HG03354 (cell line): ENCODE measurements at regions not wholly inside any gene's neighbourhood (a gene's known extent, or its start where the extent isn't known, plus 50 kb on each side); places are given as distances from the start of the nearest gene placed in this dataset.

Experiments used
- ATAC-seq: cut with Tn5 transposase; IDR thresholded peaks from one replicate; pipeline ENCODE4 v1.9.1; 2021; ENCODE audit warnings: mild to moderate bottlenecking; ENCODE audit not compliant: unreplicated experiment, poor library complexity, severe bottlenecking

GRCh38 chr2:61774351-61774750 is 79.5 kb downstream of the FAM161A start:
- ATAC-seq: no peak

DNA sequence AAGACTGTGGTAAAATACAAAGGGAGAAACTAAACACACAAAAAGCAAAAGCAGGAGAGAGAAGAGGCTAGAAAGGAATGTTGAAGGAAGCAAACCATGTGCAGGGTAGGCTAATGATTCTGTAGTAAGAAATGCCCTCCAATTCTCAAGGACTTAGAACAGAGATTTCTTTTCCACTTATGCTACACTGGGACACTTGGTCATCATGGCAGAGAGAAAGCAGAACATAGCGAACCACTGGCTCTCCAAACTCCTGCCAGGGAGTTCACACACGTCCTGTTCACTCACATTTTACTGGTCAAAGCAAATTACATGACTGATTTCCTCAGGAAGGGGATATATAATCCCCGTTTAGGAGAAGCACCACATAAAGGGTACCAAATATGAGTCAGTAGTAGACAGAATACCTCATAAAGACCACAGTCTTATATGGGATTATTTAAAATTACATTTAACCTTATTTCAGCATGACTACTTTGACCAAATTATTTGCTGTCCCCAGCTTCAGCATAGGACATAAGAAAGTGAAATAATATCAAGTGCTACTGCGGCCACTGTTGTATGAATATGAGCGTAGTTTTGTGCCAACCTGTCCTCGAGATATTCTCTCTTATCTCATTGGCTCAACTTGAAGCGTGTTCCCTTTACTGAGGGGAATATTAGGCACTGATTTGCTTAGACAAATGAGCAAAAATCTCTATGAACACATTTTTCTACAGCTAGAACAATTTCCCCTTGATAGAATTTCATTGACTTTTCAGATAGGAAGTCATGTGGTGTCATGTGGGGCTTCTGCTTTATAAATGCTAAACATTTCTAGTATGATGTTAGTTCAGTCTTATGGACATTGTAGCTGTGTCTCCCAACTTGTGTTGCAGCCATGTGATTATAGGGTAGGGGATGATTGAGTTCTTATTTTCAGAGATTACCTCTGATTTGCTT is 81.7 kb downstream of the FAM161A start:
- no peak for ATAC-seq

DNA sequence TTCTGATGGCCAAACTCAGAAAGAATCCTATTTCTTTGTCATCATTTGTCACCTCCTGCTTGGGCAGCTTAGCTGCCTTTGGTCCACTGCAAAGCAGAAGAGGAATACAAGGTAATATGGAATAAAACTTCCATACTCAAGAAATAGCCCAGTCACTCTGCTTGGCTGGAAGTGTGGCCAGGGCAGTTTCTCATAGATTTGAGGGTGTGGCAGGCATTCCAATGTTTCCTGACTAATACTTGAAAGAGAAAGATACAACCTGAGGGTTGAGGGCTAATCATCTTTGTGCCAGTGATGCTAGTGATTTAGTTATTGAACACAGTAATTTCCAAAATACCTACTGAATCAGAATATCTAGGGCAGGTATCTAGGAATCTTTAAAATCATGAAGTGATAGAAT is 83.1 kb downstream of the FAM161A start:
- no peak for ATAC-seq

DNA sequence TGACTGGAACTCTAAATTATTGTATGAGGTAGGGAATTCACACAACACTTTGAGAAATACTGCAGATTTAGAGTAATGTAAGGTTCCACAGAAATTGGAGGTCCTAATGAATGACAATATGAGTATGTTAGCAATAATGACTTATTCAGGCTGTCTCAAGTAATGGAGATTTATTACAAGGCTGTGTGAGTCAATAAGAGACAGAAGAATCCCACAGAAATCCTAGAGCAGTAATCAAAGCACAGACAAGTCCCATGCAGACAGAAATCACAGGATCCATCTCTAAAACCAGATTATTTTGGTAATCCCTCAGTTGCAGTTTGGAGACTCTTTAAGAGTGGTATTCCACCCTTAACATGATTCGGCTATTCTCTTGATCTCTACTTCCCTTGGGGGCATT is 83.6 kb downstream of the FAM161A start:
- ATAC-seq: no peak

DNA sequence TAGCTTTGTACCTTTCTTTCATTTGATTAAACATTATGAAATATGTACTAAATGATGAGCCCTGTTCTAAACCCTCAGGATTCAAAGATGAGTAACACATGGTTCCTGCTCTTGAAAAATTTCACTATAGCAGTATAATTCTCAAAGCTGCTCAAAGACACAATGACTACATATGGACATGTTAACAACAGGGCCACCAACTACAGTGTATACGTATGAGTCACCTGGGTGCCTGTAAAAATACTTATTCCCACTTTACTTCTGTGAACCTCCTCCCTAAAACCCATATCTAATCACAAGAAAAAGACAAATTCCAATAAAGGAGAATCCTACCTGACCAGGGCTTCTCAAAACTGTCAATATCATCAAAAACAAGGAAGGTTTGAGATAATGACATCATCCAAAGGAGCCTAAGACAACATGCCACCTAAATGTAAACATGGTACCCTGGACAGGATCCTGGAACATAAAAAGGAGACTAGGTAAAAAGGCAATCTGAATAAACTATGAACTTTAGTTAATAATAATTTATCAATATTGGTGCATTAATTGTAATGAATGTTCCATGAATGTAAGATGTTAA is 84.7 kb downstream of the FAM161A start:
- ATAC-seq: no peak

DNA sequence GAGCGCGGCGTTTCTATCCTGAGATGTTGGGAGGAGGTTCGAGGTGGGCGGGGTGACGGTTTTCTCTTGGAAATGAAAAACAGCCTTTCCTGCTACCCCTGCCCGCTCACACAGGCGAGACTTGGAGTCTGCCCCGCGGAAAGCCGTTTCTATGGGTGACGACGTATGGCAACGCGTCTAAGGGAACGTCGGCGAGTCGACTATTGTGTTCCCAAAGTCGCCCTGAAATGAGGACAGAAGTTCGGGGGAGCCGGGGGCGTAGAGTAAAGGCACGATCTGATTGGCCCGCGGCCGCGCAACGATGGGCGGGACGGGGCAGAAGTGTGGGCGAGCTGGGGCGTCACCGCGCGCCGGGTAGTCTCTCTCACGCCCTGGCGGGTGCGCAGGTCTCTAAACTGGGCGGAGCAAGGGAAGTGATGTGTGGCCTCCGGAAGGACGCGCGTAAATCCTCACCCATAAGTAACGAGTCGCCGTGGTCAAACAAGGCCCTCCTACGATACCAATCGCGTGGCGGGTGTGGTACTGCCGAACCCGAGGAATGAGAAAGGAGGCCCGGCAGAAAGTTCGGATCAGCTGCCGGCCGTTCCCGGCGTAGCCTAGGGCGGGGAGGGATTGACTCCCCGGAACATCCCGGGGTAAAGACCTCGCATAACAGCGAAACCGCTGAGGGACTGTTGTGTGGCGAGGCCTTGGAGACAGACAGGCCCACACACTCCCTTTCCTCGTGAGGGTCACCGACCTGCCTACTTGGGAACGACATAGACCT is 89.6 kb downstream of the FAM161A start:
- peak; percentile 99 for ATAC-seq

GRCh38 chr2:61763605-61764034 is 90.2 kb downstream of the FAM161A start:
- no peak for ATAC-seq

DNA sequence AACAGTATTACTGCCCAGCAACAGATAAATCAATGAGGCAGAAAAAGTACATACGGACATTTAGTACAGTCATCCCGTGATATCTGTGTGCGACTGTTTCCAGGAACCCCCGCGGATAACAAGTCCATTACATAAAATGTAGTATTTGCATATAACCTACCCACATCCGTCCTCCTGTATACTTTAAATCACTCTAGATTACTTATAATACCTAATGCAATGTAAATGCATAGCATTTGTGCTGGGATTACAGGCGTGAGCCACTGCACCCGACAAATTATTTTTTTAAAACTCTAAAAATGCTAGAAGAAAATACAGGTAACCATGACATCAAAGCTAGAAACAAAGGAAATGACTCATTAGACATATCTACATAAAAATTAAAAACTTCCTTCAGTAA is 91.6 kb downstream of the FAM161A start:
- ATAC-seq: no peak

DNA sequence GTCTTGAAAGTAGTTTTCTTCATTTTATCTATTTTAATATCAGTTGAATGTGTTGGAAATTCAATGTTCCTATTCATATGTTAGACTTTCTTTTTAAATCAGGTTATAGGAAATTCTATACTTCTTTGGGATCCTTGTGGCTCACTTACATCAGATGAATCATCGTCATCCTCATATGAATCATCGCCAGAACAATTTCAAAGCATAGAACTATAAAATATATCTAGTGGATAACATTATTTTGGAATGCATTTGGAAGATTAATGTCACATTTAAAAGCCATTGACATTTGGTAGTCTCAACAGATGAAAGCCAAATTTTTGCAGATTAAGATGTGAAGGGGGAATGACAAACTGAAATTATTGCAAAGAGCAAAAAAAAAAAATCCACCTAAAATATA is 94.1 kb downstream of the FAM161A start:
- ATAC-seq: no peak

DNA sequence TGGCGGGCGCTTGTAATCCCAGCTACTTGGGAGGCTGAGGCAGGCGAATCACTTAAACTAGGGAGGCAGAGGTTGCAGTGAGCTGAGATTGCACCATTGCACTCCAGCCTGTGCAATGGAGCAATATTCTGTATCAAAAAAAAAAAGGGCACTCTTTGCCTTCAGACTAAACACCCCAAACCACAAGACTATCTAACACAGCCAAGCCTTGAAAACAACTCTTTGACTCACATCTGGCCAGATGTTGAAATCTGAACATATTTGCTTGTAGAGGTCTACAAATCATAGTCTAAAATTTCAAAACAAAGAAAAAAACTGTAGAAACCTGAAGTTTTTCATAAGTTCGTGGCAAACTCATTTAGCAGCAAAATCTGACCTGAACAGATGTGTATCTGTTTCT is 94.9 kb downstream of the FAM161A start:
- ATAC-seq: no peak

DNA sequence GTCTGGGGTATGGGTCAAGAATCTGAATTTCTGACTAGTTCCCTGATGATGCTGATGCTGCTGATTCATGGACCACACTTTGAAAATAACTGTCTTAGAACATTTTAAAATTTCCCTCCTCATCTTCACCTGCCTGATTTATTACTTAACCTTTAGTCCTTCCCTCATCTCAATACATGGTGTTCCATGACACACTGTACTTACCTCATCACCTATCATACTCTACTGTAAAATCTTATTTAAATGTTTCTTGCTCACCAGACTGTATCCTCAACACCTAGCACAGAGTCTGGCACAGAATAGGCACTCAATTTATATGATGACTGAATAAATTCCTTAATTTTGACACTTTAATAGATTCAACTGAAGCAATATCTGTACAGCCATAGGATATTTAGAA is 95.7 kb downstream of the FAM161A start:
- no peak for ATAC-seq

DNA sequence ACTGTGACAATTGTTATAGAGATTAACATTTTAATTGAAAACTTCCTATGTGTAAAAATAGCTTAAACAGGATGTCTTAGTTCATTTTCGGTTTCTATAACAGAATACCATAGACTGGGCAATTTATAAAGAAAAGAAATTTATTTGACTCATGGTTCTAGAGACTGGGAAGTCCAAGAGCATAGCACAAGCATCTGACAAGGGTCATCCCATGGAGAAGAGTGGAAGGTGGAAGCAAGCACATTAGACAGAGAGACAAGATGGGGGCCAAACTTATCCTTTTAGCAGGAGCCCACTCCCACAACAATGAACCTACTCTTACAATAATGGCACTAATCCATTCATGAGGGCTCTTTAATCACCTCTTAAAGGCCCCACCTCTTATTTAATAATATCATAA is 100.3 kb downstream of the FAM161A start:
- no peak for ATAC-seq

GRCh38 chr2:61750624-61751023 is 103.2 kb downstream of the FAM161A start:
- no peak for ATAC-seq

GRCh38 chr2:61742955-61743354 is 110.9 kb downstream of the FAM161A start:
- ATAC-seq: no peak

DNA sequence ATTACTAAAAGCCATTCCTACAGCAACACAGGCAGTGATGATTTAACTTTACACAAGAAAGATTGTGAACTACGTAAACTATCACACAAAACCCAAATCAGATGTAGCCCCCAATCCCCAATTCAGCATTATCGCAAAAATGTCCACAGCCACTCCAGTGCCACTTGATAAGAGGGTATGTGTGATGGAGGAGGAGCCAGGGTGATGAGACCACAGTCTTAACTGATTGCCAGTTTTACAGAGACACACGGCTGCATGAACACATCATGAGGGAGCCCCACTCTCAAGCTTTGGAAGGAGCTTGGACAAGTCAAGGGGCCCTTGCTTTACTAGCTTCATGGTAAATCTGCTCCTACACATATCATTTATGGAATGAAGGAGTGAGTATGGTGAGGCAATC is 116.0 kb downstream of the FAM161A start:
- no peak for ATAC-seq

GRCh38 chr2:61736953-61737352 is 116.9 kb downstream of the FAM161A start:
- no peak for ATAC-seq

- ATAC-seq: no peak
Measured at GRCh38 chr2:61733563-61733962, 120.3 kb downstream of the FAM161A start.

GRCh38 chr2:61732787-61733186 is 121.1 kb downstream of the FAM161A start:
- ATAC-seq: no peak

- ATAC-seq: no peak
Measured at GRCh38 chr2:61727746-61728145, 126.1 kb downstream of the FAM161A start.

DNA sequence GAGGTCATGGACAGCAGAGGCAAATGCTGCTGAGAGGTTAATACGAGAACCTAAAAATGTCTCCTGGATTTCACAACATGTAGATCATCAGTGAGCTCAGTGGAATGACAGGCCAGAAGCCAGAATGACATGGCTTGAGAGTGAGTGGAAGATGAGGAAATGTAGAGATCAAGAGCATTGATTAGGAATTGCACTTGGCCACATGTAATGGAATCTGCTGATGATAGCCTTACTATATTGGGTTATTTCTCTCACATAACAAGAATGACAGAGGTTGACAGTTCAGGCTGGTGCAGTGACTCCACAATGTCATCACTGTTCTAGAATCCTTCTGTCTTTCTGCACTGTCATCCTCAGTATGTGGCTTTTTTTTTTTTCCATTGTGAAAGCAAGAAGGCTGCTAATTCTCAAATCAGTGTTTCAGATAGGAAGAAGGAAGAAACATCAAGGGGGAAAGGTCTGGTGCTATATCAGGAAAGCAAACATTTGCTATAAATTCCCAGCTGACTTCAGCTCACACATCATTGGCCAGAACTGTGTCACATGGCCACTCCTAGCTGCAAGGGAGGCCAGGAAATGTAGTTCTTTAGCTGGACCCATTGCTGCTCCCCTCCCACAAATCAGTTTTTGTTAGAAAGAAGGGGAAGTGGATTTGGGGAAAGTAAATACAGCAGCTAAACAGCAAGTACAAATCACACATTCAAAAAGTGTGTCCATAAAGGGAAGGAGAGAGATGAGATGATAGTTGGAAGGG is 127.2 kb downstream of the FAM161A start:
- no peak for ATAC-seq
